B cell (primary cell): ENCODE measurements at regions not wholly inside any gene's neighbourhood (a gene's known extent, or its start where the extent isn't known, plus 50 kb on each side); places are given as distances from the start of the nearest gene placed in this dataset.

Source experiments
- ATAC-seq: fragments of 200-7000 bp; cut with Tn5 transposase; one replicate; pipeline ENCODE4 v1.10.0; 2021; ENCODE audit warnings: low read depth, mild to moderate bottlenecking, moderate number of reproducible peaks, moderate library complexity
- CTCF ChIA-PET: fragments of 350-600 bp; sonication (Branson Sonifier 250); formaldehyde crosslinking; loops from one replicate; lab custom pipeline; 2021; ENCODE audit warnings: antibody characterized with exemption, inconsistent platforms; lab: Charles Lee
- POLR2A ChIA-PET: fragments of 350-600 bp; sonication (Branson Sonifier 250); formaldehyde crosslinking; loops from one replicate; lab custom pipeline; 2021; ENCODE audit warnings: antibody characterized with exemption; lab: Charles Lee
- DNase-seq: peaks from one replicate; pipeline ENCODE4 v3.0.0; 2013
- H2AFZ ChIP-seq: 2 replicates; pipeline ENCODE4 v1.6.1; 2012; ENCODE audit warnings: mild to moderate bottlenecking, low read depth, low read length; ENCODE audit not compliant: insufficient read depth, poor library complexity, severe bottlenecking
- H3K27ac ChIP-seq, 2 donors: 1 replicate in 1 of 2; 2 replicates in 1 of 2; pipeline ENCODE4 v1.5.1; 2012 to 2013; ENCODE audit warnings: low read length in 2 of 2, mild to moderate bottlenecking in 2 of 2, moderate library complexity in 1 of 2
- H3K27me3 ChIP-seq, 4 experiments: fragments of 200-600 bp in 1 of 4; sonication (generic) in 1 of 4; replicated peaks in 1 of 4; 1 replicate in 2 of 4; 2 replicates in 2 of 4; pipeline versions ENCODE4 v1.6.1 to v1.7.0; 2013 to 2016; ENCODE audit warnings: low read length in 3 of 4, mild to moderate bottlenecking in 2 of 4, mixed read lengths in 1 of 4, moderate library complexity in 1 of 4; ENCODE audit not compliant: insufficient read depth in 4 of 4, control insufficient read depth in 3 of 4; ENCODE audit errors: control extremely low read depth in 1 of 4
- H3K36me3 ChIP-seq, 2 experiments: replicated peaks in 1 of 2; 1 replicate in 1 of 2; 2 replicates in 1 of 2; pipeline versions ENCODE4 v1.6.1 to v1.7.1; 2013; ENCODE audit warnings: low read length in 1 of 2; ENCODE audit not compliant: insufficient read depth in 2 of 2, control insufficient read depth in 1 of 2; ENCODE audit errors: control extremely low read depth in 1 of 2, extremely low read depth in 1 of 2
- H3K4me1 ChIP-seq, 2 donors: fragments of 200-600 bp in 1 of 2; sonication (generic) in 1 of 2; 1 replicate in 1 of 2; 2 replicates in 1 of 2; pipeline versions ENCODE4 v1.5.1 to v1.6.1; 2013 to 2017; ENCODE audit warnings: low read length in 2 of 2; ENCODE audit not compliant: control insufficient read depth in 2 of 2, insufficient read depth in 2 of 2
- H3K4me2 ChIP-seq: replicated peaks from 2 replicates; pipeline ENCODE3; 2012; ENCODE audit warnings: mild to moderate bottlenecking, low read depth, low read length; ENCODE audit not compliant: poor library complexity, severe bottlenecking
- H3K4me3 ChIP-seq, 5 experiments: fragments of 200-600 bp in 1 of 5; sonication (generic) in 1 of 5; 1 replicate in 3 of 5; 2 replicates in 2 of 5; pipeline versions ENCODE4 v1.5.1 to v1.7.0; 2011 to 2016; ENCODE audit warnings: low read length in 4 of 5, mild to moderate bottlenecking in 4 of 5, low read depth in 2 of 5, control low read depth in 1 of 5, moderate library complexity in 1 of 5; ENCODE audit not compliant: insufficient read depth in 1 of 5; ENCODE audit errors: control extremely low read depth in 1 of 5, extremely low read depth in 1 of 5
- H3K79me2 ChIP-seq: fragments of 200-600 bp; sonication (generic); one replicate; pipeline ENCODE4 v1.6.0; 2016; ENCODE audit warnings: low read length; ENCODE audit not compliant: control insufficient read depth, insufficient read depth
- H3K9ac ChIP-seq: fragments of 200-600 bp; sonication (generic); 2 replicates; pipeline ENCODE4 v1.6.1; 2017; ENCODE audit warnings: mild to moderate bottlenecking, low read length, moderate library complexity
- H3K9me3 ChIP-seq, 3 donors: one replicate each; pipeline versions ENCODE4 v1.6.1 to v1.7.1; 2013; ENCODE audit warnings: low read length in 2 of 3; ENCODE audit not compliant: control insufficient read depth in 2 of 3, insufficient read depth in 1 of 3; ENCODE audit errors: control extremely low read depth in 1 of 3
- H4K20me1 ChIP-seq: 2 replicates; pipeline ENCODE4 v1.6.0; 2012; ENCODE audit warnings: mild to moderate bottlenecking, low read length; ENCODE audit not compliant: insufficient read depth, control insufficient read depth, poor library complexity, severe bottlenecking
- H3K27ac Mint-ChIP-seq: one replicate; pipeline ENCODE4 v1.8.0; 2021; ENCODE audit warnings: mixed read lengths
- H3K27me3 Mint-ChIP-seq: one replicate; pipeline ENCODE4 v1.8.0; 2021; ENCODE audit warnings: mixed read lengths
- H3K4me1 Mint-ChIP-seq: one replicate; pipeline ENCODE4 v1.8.0; 2021; ENCODE audit warnings: mixed read lengths
- H3K4me3 Mint-ChIP-seq: one replicate; pipeline ENCODE4 v1.8.0; 2021; ENCODE audit warnings: mixed read lengths
- H3K9me3 Mint-ChIP-seq: one replicate; pipeline ENCODE4 v1.8.0; 2022; ENCODE audit warnings: mixed read lengths; ENCODE audit not compliant: insufficient read depth
- EZH2 ChIP-seq: IDR thresholded peaks from 2 replicates; pipeline ENCODE4 v1.6.1; 2012; ENCODE audit warnings: borderline replicate concordance, low read depth, mild to moderate bottlenecking, moderate library complexity, low read length; ENCODE audit not compliant: insufficient read depth, poor library complexity, severe bottlenecking
- WGBS: methylation state at CpG from one replicate; pipeline ENCODE4 v1.1.5; 2013; ENCODE audit warnings: missing lambda C conversion rate; ENCODE audit not compliant: insufficient coverage; 5-methylcytosine and 5-hydroxymethylcytosine counted together
- intact Hi-C: fragments of 100-400 bp; cut with micrococcal nuclease; formaldehyde crosslinking; loops from one replicate; pipeline ENCODE4 v1.10.0; 2022
- TF ChIP-seq, protein P1 (sequence below): fragments of 200-600 bp; IDR thresholded peaks from one replicate; pipeline ENCODE4 v1.8.0; 2022; ENCODE audit warnings: antibody characterized with exemption, mild to moderate bottlenecking

GRCh38 chr7:125833839-125834238 lies 904.2 kb upstream of the POT1 start:
- H4K20me1 ChIP-seq: no peaks in the 10 kb centered on the region
- H3K4me1 ChIP-seq: no peaks in the 10 kb centered on the region
- H2AFZ ChIP-seq: no peak overlapping the region
- H3K9me3 ChIP-seq: peaks cover 0 to 9% (median 0%) of the 10 kb centered on the region in 3 donors
- no peaks in the 10 kb centered on the region for H3K4me1 Mint-ChIP-seq
- intact Hi-C loops: no loop called here
- no peaks in the 10 kb centered on the region for H3K27me3 Mint-ChIP-seq
- H3K4me3 ChIP-seq: no peak overlapping the region
- H3K27ac ChIP-seq: no peak overlapping the region
- no peak overlapping the region for H3K4me2 ChIP-seq
- ChIA-PET POLR2A (no interaction called here), CTCF (no interaction called here)
- H3K79me2 ChIP-seq: no peaks in the 10 kb centered on the region
- H3K36me3 ChIP-seq: no peaks in the 10 kb centered on the region
- TF ChIP-seq EZH2: no peak
- TF ChIP-seq, protein P1, sequence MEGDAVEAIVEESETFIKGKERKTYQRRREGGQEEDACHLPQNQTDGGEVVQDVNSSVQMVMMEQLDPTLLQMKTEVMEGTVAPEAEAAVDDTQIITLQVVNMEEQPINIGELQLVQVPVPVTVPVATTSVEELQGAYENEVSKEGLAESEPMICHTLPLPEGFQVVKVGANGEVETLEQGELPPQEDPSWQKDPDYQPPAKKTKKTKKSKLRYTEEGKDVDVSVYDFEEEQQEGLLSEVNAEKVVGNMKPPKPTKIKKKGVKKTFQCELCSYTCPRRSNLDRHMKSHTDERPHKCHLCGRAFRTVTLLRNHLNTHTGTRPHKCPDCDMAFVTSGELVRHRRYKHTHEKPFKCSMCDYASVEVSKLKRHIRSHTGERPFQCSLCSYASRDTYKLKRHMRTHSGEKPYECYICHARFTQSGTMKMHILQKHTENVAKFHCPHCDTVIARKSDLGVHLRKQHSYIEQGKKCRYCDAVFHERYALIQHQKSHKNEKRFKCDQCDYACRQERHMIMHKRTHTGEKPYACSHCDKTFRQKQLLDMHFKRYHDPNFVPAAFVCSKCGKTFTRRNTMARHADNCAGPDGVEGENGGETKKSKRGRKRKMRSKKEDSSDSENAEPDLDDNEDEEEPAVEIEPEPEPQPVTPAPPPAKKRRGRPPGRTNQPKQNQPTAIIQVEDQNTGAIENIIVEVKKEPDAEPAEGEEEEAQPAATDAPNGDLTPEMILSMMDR: no peak
- peaks cover 4% of the 10 kb centered on the region for H3K9me3 Mint-ChIP-seq
- H3K4me3 Mint-ChIP-seq: no peak overlapping the region
- H3K27me3 ChIP-seq: no peaks in the 10 kb centered on the region
- no peak overlapping the region for H3K9ac ChIP-seq
- 86% methylated on average over 5 of the region's 8 CpGs for WGBS
- no peak overlapping the region for H3K27ac Mint-ChIP-seq
- no peak for ATAC-seq
- no peak for DNase-seq

GRCh38 chr7:125830743-125831142 lies 901.1 kb upstream of the POT1 start:
- Histone ChIP-seq H3K27ac (no peak overlapping the region), H4K20me1 (no peaks in the 10 kb centered on the region), H3K4me2 (no peak overlapping the region), H3K79me2 (no peaks in the 10 kb centered on the region), H3K4me3 (no peak overlapping the region), H2AFZ (no peak overlapping the region), H3K27me3 (no peaks in the 10 kb centered on the region), H3K9ac (no peak overlapping the region), H3K4me1 (no peaks in the 10 kb centered on the region), H3K9me3 (peaks cover 0 to 9% (median 0%) of the 10 kb centered on the region in 3 donors), H3K36me3 (no peaks in the 10 kb centered on the region)
- Mint-ChIP-seq H3K27ac (no peak overlapping the region), H3K27me3 (no peaks in the 10 kb centered on the region), H3K4me1 (no peaks in the 10 kb centered on the region), H3K4me3 (no peak overlapping the region), H3K9me3 (peaks cover 9% of the 10 kb centered on the region)
- TF ChIP-seq EZH2: no peak
- TF ChIP-seq, protein P1: no peak
- CTCF ChIA-PET: no interaction called here
- POLR2A ChIA-PET: no interaction called here
- intact Hi-C loops: no loop called here
- no peak for ATAC-seq
- DNase-seq: no peak
